SIG-M5 treated with dmso at 0.1 percent for 504 hours (cell line): ENCODE measurements at regions not wholly inside any gene's neighbourhood (a gene's known extent, or its start where the extent isn't known, plus 50 kb on each side); places are given as distances from the start of the nearest gene placed in this dataset.
"Not testable (repeated sequence)": the region's sequence is repeated elsewhere in the genome, so short reads cannot be mapped to it uniquely, and the experiment has no call there.

Experiments used
- DNase-seq: peaks from one replicate; lab custom pipeline; 2025; ENCODE audit not compliant: unreplicated experiment; lab: John Stamatoyannopoulos, UW

DNA sequence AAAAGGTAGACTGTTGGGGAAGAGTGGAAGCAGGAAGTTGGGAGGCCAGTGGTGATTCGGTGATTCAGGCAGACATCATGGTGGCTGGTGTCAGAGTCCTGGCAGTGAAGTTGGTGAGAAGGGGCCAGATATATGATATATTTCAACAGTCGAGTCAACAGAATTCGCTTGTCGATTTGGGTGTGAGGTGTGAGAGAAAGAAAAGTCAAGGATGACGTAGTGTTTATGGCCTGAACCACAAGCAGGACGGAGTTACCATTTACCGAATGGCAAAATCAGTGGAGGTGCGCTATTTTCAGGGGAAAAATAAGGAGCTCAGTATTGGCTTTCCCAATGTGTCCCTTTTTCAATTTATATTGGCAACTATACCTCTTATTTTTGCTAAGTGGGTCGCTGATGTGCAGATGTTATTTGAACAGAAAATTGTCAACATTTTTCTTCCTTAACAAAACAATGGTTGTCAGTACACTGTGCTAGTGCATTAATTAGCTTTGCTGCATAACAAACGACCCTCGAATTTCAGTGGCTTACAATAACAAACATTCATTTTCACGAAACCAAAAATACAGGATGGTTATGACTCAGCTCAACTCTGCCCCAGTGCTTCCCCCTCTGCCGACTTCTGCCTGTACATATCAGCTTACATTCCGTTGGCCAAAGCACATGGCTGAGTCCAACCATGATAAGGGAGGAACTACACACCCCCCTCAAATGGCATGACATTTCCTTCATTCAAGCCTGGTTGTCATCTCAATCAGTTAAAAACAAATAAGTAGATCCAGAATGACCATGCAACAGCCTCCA lies 255.0 kb upstream of the ZFP64 start:
- DNase-seq: no peak

DNA sequence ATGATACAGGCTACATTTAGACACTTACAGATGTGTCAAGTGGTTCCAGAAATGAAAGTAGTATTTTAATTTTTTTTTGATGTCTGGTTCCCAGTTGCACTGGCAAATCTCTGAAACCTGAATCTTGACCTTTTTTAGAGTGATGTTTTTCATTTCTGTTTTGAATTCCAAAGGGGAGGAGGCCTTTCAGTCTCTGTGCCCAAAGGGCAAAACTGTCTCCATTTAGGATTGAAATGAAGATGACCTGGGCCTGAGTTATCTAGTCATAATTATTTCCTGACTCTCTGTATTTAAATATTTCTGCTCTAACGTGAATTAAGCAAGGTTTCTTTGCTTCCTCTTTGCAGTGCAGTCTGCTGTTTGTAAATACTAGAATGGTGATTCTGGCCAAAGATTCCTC lies 252.9 kb upstream of the ZFP64 start:
- no peak for DNase-seq

- no peak for DNase-seq
These were observed 252.3 kb upstream of the ZFP64 start for GRCh38 chr20:52443874-52444273.

GRCh38 chr20:52441710-52442109 lies 250.1 kb upstream of the ZFP64 start:
- no peak for DNase-seq

DNA sequence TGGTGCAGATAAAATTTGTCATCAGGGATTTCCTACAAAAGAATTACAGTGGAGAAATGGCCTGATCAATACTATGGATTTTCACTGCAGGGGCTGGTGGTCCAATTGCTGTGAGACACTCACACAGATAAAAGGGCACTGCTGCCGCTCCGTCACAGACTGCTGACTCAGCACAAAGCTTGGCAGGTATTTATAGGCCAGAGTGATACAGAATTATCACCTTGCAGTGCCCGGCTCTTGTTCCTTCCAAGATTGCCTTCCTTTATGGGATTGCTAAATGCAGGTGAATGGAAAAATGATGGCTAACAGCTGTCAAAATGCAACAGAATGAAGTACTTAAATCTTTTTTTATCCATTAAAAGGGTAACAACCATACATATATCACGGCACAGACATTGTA lies 247.8 kb upstream of the ZFP64 start:
- DNase-seq: no peak

GRCh38 chr20:52438326-52438963 lies 246.9 kb upstream of the ZFP64 start:
- no peak for DNase-seq

DNA sequence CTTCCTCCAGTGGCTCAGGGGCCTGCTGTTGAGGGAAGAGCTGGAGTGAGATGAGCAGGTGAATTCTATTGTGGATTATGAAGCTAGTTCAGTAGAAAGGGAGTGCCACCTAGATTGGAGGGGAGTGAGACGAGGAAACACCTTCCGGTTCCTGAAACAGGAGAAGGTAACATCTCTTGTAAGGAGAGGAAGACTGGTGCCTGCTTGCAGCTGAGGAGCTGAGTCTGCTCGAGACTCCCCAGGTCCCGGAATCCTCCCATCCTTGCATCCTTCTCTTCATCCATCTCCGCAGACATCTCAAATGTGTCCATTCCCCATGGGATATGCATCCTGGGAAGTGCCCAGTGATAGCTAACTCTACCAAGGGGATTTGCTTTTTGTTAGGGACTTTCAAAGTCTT lies 242.9 kb upstream of the ZFP64 start:
- no peak for DNase-seq

DNA sequence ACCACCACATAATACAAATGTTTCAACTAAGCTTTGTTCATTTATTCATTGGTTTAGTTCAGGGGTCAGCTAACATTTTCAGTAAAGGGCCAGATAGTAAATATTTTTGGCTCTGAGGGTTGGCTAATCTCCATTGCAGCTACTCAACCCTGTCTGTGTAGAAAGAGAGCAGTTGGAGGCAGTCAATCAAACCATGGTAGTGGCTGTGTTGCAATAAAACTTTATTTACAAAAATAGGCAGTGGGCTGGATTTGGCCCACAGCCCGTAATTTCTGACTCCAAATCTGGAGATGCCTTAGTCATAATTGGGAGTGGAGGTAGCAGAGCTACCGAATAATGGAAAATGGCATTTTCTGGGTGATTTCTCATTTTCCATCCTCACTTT lies 242.5 kb upstream of the ZFP64 start:
- no peak for DNase-seq

DNA sequence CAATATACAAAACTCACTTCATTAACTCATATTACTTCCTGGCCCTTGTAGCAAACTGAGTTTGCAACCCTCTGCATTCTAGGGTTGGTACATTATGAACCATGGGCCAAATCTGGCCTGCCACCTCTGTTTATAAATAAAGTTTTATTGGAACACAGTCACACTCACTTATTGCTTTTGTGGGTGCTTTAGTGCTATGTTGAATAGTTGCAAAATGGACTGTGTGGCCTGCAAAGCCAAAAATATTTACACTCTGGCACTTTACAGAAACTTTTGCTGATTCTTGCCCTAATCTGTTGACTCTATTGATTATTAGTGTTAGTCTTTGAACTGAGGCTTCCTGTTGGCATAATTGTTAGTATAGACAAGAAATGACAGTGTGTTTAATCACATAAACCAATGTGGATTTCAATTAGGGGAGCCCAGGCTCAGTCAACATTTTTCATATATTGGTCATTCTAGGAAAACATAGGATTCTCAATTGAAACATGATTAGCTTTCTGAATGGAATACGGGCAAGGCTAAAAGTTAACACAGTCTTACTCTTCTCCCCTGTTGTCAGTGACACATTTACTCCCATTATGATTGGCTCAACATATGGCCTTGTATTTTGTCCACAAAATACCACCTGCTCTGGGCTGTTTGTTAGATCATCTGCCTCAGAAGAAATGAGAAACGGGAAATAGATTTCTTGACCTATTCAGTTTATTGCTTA lies 241.9 kb upstream of the ZFP64 start:
- no peak for DNase-seq

- no peak for DNase-seq
These were observed 241.2 kb upstream of the ZFP64 start for GRCh38 chr20:52432740-52433139.

- DNase-seq: no peak
These were observed 237.4 kb upstream of the ZFP64 start for GRCh38 chr20:52429029-52429428.

GRCh38 chr20:52427960-52428359 lies 236.4 kb upstream of the ZFP64 start:
- DNase-seq: no peak

DNA sequence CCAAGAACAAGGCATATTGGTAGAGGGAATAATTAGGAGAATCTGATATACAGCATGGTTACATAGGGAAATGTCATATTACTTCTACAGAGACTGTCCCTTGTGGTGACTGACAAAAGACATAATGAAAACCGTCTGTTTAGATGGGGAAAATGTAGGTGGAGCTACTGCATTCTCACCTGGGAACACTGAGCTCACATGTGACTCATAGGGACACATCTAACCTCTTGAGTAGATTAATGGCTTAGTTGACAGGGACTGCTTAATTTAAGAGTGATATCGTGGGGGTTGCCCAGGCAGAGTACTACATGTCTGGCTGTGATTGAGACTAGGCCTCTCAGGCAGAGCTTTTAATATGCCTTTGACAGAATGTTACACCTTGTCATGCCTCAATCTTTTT lies 235.3 kb upstream of the ZFP64 start:
- no peak for DNase-seq

- no peak for DNase-seq
These were observed 234.1 kb upstream of the ZFP64 start for GRCh38 chr20:52425701-52426100.

- DNase-seq: no peak
These were observed 233.7 kb upstream of the ZFP64 start for GRCh38 chr20:52425253-52425652.

DNA sequence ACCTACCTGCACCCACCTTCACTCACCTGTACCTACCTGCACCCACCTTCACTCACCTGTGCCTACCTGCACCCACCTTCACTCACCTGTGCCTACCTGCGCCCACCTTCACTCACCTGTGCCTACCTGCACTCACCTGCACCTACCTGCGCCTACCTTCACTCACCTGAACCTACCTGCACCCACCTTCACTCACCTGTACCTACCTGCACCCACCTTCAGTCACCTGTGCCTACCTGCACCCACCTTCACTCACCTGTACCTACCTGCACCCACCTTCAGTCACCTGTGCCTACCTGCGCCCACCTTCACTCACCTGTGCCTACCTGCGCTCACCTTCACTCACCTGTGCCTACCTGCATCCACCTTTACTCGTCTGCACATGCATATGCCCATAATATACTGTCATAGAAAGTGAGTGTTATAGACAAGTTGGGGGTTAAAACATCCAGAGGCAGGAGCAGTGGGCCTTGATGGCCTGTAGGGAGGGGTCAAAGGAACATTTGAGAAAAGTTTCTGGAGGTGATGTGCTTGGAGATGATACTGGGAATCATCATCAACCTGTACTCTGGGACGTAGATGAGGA lies 232.9 kb upstream of the ZFP64 start:
- DNase-seq: not testable (repeated sequence)

GRCh38 chr20:52423536-52424140 lies 232.1 kb upstream of the ZFP64 start:
- DNase-seq: not testable (repeated sequence)

- DNase-seq: no peak
These were observed 231.2 kb upstream of the ZFP64 start for GRCh38 chr20:52422574-52423336.

GRCh38 chr20:52420805-52421204 lies 229.2 kb upstream of the ZFP64 start:
- no peak for DNase-seq

GRCh38 chr20:52419205-52419604 lies 227.6 kb upstream of the ZFP64 start:
- DNase-seq: no peak

DNA sequence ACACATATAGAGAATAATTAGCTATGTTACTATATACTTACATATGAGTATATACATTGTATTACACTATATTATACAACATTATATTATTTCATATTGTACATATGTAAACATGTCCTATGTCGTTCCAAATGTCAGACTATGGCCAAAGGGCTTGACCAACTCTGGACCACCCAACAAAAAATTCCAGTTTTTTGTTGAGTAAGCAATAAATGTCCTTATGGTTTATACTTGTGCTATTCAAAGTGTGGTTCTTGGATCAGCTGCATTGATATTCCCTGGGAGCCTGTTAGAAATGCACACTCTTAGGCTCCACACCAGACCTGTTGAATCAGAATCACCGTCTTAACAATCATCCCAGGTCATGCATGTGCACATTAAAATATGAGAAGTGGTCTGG lies 225.4 kb upstream of the ZFP64 start:
- no peak for DNase-seq
